Smooth muscle cell (in vitro differentiated cells): ENCODE measurements at regions not wholly inside any gene's neighbourhood (a gene's known extent, or its start where the extent isn't known, plus 50 kb on each side); places are given as distances from the start of the nearest gene placed in this dataset.

Source experiments
- DNase-seq: peaks from one replicate; lab custom pipeline; 2025; ENCODE audit not compliant: unreplicated experiment; lab: John Stamatoyannopoulos, UW
- H2AFZ ChIP-seq: fragments of 200-600 bp; sonication (generic); 2 replicates; pipeline ENCODE4 v1.6.0; 2016; ENCODE audit warnings: antibody characterized with exemption, low read depth, mild to moderate bottlenecking
- H3F3A ChIP-seq: fragments of 200-600 bp; sonication (generic); 2 replicates; pipeline ENCODE4 v1.6.0; 2017; ENCODE audit warnings: antibody characterized with exemption, low read depth
- H3K27ac ChIP-seq: fragments of 200-600 bp; sonication (generic); 2 replicates; pipeline ENCODE4 v1.5.1; 2016; ENCODE audit warnings: low read depth, mild to moderate bottlenecking
- H3K27me3 ChIP-seq: fragments of 200-600 bp; sonication (generic); 2 replicates; pipeline ENCODE4 v1.6.1; 2016; ENCODE audit warnings: low read depth, mild to moderate bottlenecking
- H3K36me3 ChIP-seq: fragments of 200-600 bp; sonication (generic); 2 replicates; pipeline ENCODE4 v1.5.1; 2016; ENCODE audit warnings: low read depth
- H3K4me1 ChIP-seq: fragments of 200-600 bp; sonication (generic); 2 replicates; pipeline ENCODE4 v1.5.1; 2016; ENCODE audit warnings: low read depth
- H3K4me2 ChIP-seq: fragments of 200-600 bp; sonication (generic); 2 replicates; pipeline ENCODE4 v1.6.0; 2016; ENCODE audit warnings: mild to moderate bottlenecking
- H3K4me3 ChIP-seq: fragments of 200-600 bp; sonication (generic); 2 replicates; pipeline ENCODE4 v1.5.1; 2016; ENCODE audit warnings: mild to moderate bottlenecking
- H3K79me2 ChIP-seq: fragments of 200-600 bp; sonication (generic); 2 replicates; pipeline ENCODE4 v1.6.0; 2016; ENCODE audit warnings: low read depth, mild to moderate bottlenecking
- H3K9ac ChIP-seq: fragments of 200-600 bp; sonication (generic); 2 replicates; pipeline ENCODE4 v1.6.0; 2016; ENCODE audit warnings: low read depth
- H3K9me3 ChIP-seq: fragments of 200-600 bp; sonication (generic); replicated peaks from 2 replicates; pipeline ENCODE4 v1.5.1; 2016; ENCODE audit warnings: low read depth
- H4K20me1 ChIP-seq: fragments of 200-600 bp; sonication (generic); 2 replicates; pipeline ENCODE4 v1.6.0; 2016; ENCODE audit warnings: low read depth
- WGBS: methylation state at CpG from one replicate; pipeline ENCODE4 v1.1.7; 2016; ENCODE audit warnings: low lambda C conversion rate; 5-methylcytosine and 5-hydroxymethylcytosine counted together
- TF ChIP-seq, protein P1 (sequence below): fragments of 200-600 bp; sonication (generic); IDR thresholded peaks from 2 replicates; pipeline ENCODE4 v1.5.1; 2017; ENCODE audit warnings: borderline replicate concordance, mild to moderate bottlenecking, antibody characterized with exemption; ENCODE audit not compliant: insufficient read depth, poor library complexity, severe bottlenecking

DNA sequence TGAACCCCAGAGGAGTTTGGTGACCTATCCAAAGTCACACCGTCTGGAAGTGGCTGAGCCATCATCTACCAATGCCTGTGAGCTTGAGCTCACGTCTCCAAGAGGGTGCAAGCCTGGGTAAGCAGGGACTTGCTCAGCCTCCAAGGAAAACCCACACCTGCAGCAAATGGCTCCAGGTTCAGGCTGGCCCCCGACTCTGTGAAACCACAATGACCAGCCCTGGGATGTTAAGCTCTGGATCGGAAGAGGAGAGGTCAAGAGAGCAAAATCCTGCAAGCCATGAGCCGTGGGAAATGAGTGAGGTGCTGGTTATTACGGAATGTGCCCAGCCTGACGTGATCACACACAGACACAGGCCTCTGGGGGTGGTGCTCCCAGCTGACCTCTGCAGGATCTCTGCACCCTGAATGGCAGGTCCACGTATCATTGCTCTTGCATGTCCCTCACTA lies 94.1 kb upstream of the OTOS start:
- 67% methylated on average over 8 of the region's 8 CpGs for WGBS
- TF ChIP-seq, protein P1, sequence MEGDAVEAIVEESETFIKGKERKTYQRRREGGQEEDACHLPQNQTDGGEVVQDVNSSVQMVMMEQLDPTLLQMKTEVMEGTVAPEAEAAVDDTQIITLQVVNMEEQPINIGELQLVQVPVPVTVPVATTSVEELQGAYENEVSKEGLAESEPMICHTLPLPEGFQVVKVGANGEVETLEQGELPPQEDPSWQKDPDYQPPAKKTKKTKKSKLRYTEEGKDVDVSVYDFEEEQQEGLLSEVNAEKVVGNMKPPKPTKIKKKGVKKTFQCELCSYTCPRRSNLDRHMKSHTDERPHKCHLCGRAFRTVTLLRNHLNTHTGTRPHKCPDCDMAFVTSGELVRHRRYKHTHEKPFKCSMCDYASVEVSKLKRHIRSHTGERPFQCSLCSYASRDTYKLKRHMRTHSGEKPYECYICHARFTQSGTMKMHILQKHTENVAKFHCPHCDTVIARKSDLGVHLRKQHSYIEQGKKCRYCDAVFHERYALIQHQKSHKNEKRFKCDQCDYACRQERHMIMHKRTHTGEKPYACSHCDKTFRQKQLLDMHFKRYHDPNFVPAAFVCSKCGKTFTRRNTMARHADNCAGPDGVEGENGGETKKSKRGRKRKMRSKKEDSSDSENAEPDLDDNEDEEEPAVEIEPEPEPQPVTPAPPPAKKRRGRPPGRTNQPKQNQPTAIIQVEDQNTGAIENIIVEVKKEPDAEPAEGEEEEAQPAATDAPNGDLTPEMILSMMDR: no peak
- Histone ChIP-seq H3F3A (no peaks in the 10 kb centered on the region), H3K36me3 (no peaks in the 10 kb centered on the region), H4K20me1 (no peaks in the 10 kb centered on the region), H3K27ac (no peak overlapping the region), H3K27me3 (no peaks in the 10 kb centered on the region), H2AFZ (no peak overlapping the region), H3K9me3 (no peaks in the 10 kb centered on the region), H3K4me1 (no peaks in the 10 kb centered on the region), H3K4me2 (no peak overlapping the region), H3K79me2 (no peaks in the 10 kb centered on the region), H3K4me3 (no peak overlapping the region), H3K9ac (no peak overlapping the region)
- DNase-seq: no peak

DNA sequence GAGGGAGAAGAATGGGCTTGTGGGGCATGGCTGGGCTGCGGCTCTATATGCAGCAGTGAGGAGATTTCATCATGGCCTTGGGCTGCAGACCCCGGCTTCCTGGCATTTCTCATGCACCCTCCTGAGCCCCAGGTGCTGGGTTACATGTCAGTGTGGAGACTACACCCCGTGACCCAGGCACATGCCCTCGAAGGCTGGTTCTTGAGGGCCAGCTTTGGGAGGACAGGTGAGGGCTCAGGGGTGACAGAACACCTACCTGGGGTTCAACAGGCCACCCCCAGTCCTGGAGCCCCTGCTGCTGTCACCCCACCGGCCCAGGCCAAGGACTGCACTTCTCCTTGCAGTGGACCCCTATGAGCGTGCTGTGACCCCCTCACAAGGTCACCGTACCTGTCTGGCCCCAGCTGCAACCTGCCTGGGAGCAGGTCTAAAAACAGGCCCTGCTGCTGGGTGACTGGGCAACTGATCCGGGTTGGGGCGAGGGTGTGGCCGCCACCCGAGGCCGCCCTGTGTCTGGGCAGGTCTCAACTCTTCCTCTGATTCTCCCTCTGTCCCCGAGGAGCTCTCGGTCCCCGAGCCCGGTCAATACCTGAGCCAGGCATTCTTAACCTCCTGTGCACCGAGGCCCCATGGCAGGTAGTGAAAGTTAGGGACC lies 94.8 kb upstream of the OTOS start:
- TF ChIP-seq, protein P1: no peak
- H3F3A ChIP-seq: no peaks in the 10 kb centered on the region
- no peak overlapping the region for H3K27ac ChIP-seq
- H3K79me2 ChIP-seq: no peaks in the 10 kb centered on the region
- H3K27me3 ChIP-seq: no peaks in the 10 kb centered on the region
- H3K4me3 ChIP-seq: no peak overlapping the region
- no peaks in the 10 kb centered on the region for H4K20me1 ChIP-seq
- WGBS: 86% methylated on average over 17 of the region's 17 CpGs
- no peaks in the 10 kb centered on the region for H3K36me3 ChIP-seq
- no peaks in the 10 kb centered on the region for H3K9me3 ChIP-seq
- no peak overlapping the region for H3K4me2 ChIP-seq
- H3K9ac ChIP-seq: no peak overlapping the region
- no peak for DNase-seq
- no peak overlapping the region for H2AFZ ChIP-seq
- no peaks in the 10 kb centered on the region for H3K4me1 ChIP-seq

DNA sequence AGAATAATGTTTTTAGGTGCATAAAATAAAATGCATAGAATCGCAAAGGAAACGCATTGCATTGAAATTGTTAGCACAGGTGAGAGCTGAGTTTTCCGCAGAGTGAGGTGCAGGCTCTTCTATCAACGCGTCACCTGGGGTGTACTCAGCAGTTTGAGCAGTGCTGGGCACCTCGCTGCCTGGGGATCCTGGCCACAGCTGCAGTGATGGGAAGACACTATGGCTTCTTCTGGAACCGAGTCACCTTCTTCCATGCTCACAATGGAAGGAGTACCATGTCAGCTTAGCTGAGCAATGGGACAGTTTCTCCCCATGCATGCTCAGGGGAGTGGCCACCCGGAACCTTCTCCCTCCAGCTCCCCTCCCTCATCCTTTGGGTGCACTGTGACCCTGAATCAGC lies 95.4 kb upstream of the OTOS start:
- H4K20me1 ChIP-seq: no peaks in the 10 kb centered on the region
- H3K27ac ChIP-seq: no peak overlapping the region
- H3K36me3 ChIP-seq: no peaks in the 10 kb centered on the region
- H3K27me3 ChIP-seq: no peaks in the 10 kb centered on the region
- TF ChIP-seq, protein P1: no peak
- 94% methylated on average over 8 of the region's 8 CpGs for WGBS
- DNase-seq: no peak
- H3K4me3 ChIP-seq: no peak overlapping the region
- H3K79me2 ChIP-seq: no peaks in the 10 kb centered on the region
- no peaks in the 10 kb centered on the region for H3K4me1 ChIP-seq
- no peaks in the 10 kb centered on the region for H3K9me3 ChIP-seq
- no peak overlapping the region for H2AFZ ChIP-seq
- H3F3A ChIP-seq: no peaks in the 10 kb centered on the region
- no peak overlapping the region for H3K9ac ChIP-seq
- H3K4me2 ChIP-seq: no peak overlapping the region
